SK-N-MC (cell line): ENCODE measurements at regions not wholly inside any gene's neighbourhood (a gene's known extent, or its start where the extent isn't known, plus 50 kb on each side); places are given as distances from the start of the nearest gene placed in this dataset.

Source experiments
- EZH2 ChIP-seq: fragments of 200-600 bp; sonication (generic); IDR thresholded peaks from one replicate; pipeline ENCODE4 v1.6.1; 2017; ENCODE audit warnings: antibody characterized with exemption
- POLR2AphosphoS5 ChIP-seq: IDR thresholded peaks from 2 replicates; pipeline ENCODE4 v1.6.1; 2012; ENCODE audit warnings: mild to moderate bottlenecking, low read depth, low read length, borderline replicate concordance

- no peak for TF ChIP-seq POLR2AphosphoS5
- no peak for TF ChIP-seq EZH2
Measured at GRCh38 chr11:115941044-115941443, 436.8 kb upstream of the CADM1 start.
